HG03045 (cell line): ENCODE measurements at regions not wholly inside any gene's neighbourhood (a gene's known extent, or its start where the extent isn't known, plus 50 kb on each side); places are given as distances from the start of the nearest gene placed in this dataset.

Source experiments
- ATAC-seq: cut with Tn5 transposase; IDR thresholded peaks from one replicate; pipeline ENCODE4 v1.9.1; 2021; ENCODE audit warnings: mild to moderate bottlenecking, moderate library complexity; ENCODE audit not compliant: unreplicated experiment

DNA sequence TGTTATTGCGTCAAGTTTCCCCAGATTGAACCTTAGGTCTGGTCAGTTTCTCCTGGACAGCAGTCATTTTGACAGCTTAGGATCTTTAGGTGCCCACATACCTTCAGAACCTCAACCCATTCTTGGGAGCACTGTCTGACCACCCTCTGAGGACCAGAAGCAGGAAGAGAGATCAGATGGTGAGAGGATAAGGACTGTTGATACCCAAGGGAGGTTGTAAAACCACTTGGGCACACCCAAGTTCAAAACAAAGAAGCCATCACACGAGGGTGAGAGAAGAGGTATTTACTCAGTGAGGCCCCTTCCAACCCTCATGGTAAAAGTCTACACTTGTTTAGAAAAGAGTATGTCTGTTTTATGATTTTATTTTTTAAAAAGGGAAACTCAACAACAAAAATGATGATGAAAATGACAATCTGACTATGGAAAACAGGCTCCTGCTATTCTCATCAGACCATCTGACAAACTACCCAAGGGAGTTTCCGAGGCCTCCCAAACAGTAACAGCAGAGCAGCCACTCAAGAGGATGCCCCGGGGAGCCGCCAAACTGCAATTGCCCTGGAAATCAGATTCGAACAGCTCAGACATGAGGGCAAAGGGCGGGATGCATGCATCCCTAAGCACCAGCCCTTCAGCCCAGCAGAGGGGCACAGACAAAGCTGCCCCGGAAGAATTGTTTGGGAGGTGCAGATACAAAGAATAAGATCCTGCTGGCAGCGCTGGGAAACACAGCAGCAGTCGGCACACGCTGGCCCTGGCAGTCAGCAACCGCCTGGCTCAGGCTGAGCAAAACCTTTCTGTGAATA is 162.6 kb upstream of the PLEKHG7 start:
- peak; percentile 32 for ATAC-seq

GRCh38 chr12:92539110-92539749 is 163.6 kb upstream of the PLEKHG7 start:
- ATAC-seq, result no peak

- no peak for ATAC-seq
These were observed 165.4 kb upstream of the PLEKHG7 start for GRCh38 chr12:92537290-92537960.

GRCh38 chr12:92535961-92536360 is 166.8 kb upstream of the PLEKHG7 start:
- ATAC-seq, result no peak

- ATAC-seq, result no peak
These were observed 169.4 kb upstream of the PLEKHG7 start for GRCh38 chr12:92533280-92533890.

- ATAC-seq, result no peak
These were observed 172.1 kb upstream of the PLEKHG7 start for GRCh38 chr12:92530706-92531105.

- peak; percentile 73 for ATAC-seq
These were observed 172.8 kb upstream of the PLEKHG7 start for GRCh38 chr12:92529944-92530343.

DNA sequence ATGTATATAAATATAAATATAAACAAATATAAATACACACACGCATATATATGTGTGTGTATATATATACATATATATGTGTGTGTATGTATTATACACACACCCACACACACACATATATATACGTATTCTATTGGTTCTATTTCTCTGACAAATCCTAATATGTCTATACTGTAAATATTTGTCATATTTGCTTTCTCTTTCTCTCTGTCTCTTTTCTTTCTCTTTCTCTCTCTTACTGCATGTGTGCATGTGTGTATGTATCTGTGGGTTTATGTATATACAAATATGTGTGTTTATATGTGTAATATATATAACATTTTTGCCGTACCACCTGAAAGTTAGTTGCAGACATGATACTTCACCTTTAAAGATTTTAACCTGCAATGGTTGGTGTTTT is 174.2 kb upstream of the PLEKHG7 start:
- ATAC-seq, result no peak

DNA sequence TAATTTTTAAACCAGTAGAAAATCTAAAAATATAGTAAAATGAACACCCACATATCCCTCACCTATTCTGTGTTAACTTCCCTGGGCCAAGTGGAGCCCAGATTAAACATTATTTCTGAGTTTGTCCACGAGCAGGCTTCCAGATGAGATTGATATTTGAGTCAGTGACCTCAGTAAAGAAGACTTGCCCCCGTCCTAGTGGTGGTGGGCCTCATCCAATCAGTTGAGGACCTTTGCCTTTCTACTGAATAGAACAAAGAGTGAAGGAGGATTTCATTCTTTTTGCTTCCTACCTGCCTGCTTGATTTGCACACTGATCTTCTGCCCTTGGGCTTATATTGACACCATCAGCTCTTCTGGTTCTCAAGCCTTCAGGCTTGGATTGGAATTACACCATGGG is 174.7 kb upstream of the PLEKHG7 start:
- no peak for ATAC-seq

- ATAC-seq, result no peak
These were observed 178.3 kb upstream of the PLEKHG7 start for GRCh38 chr12:92524489-92524888.

DNA sequence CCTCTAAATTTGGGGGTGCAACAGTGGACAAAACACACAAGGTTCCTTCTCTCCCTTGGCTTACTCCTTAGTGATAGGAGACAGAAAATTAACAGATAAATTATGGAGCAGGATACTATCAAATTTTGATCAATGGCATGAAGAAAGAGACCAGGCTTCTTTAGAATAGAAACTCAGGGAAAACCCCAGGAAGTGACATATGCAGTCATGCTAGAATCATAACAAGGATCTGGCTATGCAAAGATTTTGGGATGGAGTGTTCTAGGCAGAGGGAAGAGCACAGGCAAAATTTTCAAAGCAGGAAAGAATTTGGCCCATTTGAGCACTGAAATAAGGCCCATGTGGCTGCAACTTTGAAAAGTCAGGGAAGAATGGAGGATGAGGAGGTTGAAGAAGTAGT is 182.3 kb upstream of the PLEKHG7 start:
- ATAC-seq, result no peak

GRCh38 chr12:92519284-92519683 is 183.5 kb upstream of the PLEKHG7 start:
- ATAC-seq, result no peak

GRCh38 chr12:92518071-92518470 is 184.7 kb upstream of the PLEKHG7 start:
- ATAC-seq, result no peak

DNA sequence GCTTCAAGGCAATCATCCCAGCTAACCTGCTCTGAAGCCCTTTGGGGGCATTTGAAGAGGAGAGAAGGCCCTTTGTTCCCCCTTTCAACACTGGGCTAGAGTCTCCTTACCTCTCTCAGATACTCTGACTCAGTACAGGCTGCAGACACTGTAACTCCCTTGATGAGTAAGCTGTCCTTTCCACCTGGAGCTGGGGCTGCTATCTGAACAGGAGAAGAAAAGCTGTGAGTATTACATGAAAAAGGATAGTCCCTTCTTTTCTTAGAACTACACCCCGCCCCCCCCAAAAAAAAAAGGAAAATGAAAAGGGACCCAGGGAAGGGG is 186.6 kb upstream of the PLEKHG7 start:
- ATAC-seq, result peak; percentile 60

DNA sequence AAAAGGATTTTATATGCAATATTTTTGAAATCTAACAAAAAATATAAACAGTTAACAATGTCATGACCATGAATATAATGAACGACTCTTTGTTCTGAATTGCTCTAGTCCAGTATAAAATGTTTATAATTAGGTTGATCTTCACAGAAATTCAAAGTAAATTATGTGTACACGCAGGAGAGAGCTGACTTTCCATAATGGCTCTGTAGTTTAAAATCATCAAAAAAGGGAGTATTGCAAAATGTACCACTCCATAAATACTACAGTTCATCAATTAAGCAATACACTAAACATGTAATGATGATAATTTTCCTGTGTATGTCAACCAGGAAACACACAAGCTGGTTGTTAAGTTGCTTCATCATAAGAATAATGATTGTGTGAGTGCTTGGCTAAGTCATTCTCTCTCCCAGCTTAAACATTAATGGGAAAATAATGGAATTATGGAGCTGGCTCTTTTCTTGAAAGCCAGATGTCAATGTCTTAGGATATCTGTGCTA is 189.5 kb upstream of the PLEKHG7 start:
- ATAC-seq, result no peak

- ATAC-seq, result no peak
These were observed 191.0 kb upstream of the PLEKHG7 start for GRCh38 chr12:92511786-92512185.

DNA sequence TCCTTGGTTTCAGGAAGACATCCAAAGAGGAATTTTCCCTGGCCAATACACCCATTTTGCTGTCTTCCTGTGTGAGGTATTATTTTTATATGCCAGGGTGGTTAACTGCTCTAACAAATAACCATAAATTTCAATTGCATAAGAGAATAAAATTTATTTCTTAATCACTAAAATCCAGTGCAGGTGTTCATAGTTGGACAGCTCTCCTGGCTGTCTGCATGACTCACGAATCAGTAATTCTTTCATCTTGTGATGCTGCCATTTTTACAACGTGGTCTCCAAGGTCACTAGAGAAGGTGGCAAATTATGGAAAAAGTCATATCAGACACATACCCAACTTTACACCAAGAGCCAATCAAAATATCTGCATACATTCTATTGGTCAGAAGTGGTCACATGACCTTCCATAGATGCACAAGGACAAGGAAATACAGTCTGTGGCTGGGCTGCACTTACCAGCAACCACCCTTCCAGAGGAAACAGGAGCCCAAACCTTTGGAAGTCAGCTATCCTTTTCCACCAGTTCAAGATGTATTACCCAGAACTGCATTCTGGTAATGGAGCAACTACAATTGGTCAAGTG is 193.5 kb upstream of the PLEKHG7 start:
- ATAC-seq, result no peak

- ATAC-seq, result no peak
These were observed 195.9 kb upstream of the PLEKHG7 start for GRCh38 chr12:92506891-92507290.

- no peak for ATAC-seq
These were observed 196.3 kb upstream of the PLEKHG7 start for GRCh38 chr12:92506460-92506859.

DNA sequence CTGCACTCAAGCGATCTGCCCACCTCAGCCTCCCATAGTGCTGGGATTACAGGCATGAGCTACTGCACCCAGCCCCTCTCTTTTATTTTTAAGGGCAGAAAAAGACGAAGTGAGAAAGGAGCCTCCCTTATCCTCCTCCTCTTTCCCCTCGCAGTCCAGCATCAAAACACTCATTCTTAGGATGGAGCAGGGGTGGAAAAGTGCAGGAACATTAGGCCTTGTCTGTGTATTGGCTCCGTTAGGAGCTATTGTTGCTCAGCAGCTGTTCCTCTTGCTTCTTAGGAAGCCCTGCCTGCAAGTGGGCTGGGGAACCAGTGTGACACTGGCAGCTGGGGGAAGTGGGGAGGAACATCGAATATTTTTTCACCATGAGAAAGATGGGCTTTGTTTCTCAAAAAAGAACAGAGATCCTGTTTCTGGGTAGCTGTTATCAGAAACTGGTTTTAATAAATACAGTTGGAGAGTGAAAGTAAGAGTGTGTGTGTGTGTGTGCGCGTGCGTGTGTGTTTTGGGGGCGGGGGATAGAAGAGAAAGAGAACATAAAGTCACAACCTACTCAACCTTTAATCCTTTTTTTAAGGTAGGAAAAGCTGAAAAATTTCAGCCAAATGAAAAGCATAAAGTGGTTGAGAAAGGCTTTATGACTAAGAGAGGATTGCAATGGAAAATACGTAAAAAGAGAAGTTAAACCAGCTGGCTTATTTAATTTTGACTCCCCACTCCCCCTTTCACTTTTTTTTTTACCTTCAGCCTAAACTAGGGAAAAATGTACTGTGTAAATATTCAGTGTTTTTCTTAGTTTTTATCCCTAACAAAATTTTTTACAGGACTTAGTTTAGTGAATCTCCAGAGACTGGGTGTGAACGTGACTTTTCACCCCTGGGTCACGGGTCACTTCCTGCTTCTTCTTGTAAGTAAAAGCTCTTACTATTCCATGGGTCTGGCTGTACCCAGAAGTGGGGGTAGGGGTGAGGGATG is 197.2 kb upstream of the PLEKHG7 start:
- no peak for ATAC-seq
